ENCODE measurements at regions not wholly inside any gene's neighbourhood (a gene's known extent, or its start where the extent isn't known, plus 50 kb on each side); places are given as distances from the start of the nearest gene placed in this dataset.

GRCh38 chr6:14918200-14918907 lies 327.5 kb upstream of the JARID2 start:
- no peak for DNase-seq (ENCODE audit: missing footprints)
- intact Hi-C loops (cut with DNase I), result no loop called here
- no peak for ATAC-seq

GRCh38 chr6:14919038-14919670 lies 326.7 kb upstream of the JARID2 start:
- intact Hi-C loops (cut with DNase I), result no loop called here
- ATAC-seq, result no peak
- DNase-seq (ENCODE audit: missing footprints), result no peak

- DNase-seq (ENCODE audit: missing footprints) (no peak), ATAC-seq (no peak)
- intact Hi-C loops (cut with DNase I), result no loop called here
These were observed 325.6 kb upstream of the JARID2 start for GRCh38 chr6:14920276-14920675.

- DNase-seq (ENCODE audit: missing footprints) (peak; percentile 87), ATAC-seq (peak; percentile 80)
- intact Hi-C loops (cut with DNase I), result no loop called here
These were observed 324.7 kb upstream of the JARID2 start for GRCh38 chr6:14921170-14921569.

GRCh38 chr6:14921878-14922671 lies 323.8 kb upstream of the JARID2 start:
- peak; percentile 60 for ATAC-seq
- intact Hi-C loops (cut with DNase I), result no loop called here
- DNase-seq (ENCODE audit: missing footprints), result no peak

- no peak for DNase-seq (ENCODE audit: missing footprints)
- no peak for ATAC-seq
- intact Hi-C loops (cut with DNase I), result no loop called here
These were observed 323.0 kb upstream of the JARID2 start for GRCh38 chr6:14922706-14923460.

GRCh38 chr6:14924126-14925024 lies 321.5 kb upstream of the JARID2 start:
- DNase-seq (ENCODE audit: missing footprints) (no peak), ATAC-seq (no peak)
- intact Hi-C loops (cut with DNase I), result no loop called here

GRCh38 chr6:14925025-14925698 lies 320.7 kb upstream of the JARID2 start:
- ATAC-seq (no peak), DNase-seq (ENCODE audit: missing footprints) (no peak)
- intact Hi-C loops (cut with DNase I), result no loop called here

- no peak for DNase-seq (ENCODE audit: missing footprints)
- intact Hi-C loops (cut with DNase I), result no loop called here
These were observed 320.2 kb upstream of the JARID2 start for GRCh38 chr6:14925699-14926026.

GRCh38 chr6:14927398-14927797 lies 318.5 kb upstream of the JARID2 start:
- no peak for DNase-seq (ENCODE audit: missing footprints)
- ATAC-seq, result peak; percentile 55
- intact Hi-C loops (cut with DNase I), result no loop called here

More at GRCh38 chr6:14925699-14926026, 320.2 kb upstream of the JARID2 start:
- ATAC-seq, result no peak

- intact Hi-C loops (cut with DNase I), result no loop called here
- DNase-seq (ENCODE audit: missing footprints) (no peak), ATAC-seq (no peak)
These were observed 316.6 kb upstream of the JARID2 start for GRCh38 chr6:14929291-14929690.

- intact Hi-C loops (cut with DNase I), result no loop called here
- no peak for DNase-seq (ENCODE audit: missing footprints)
- ATAC-seq, result no peak
These were observed 315.4 kb upstream of the JARID2 start for GRCh38 chr6:14930366-14930989.

GRCh38 chr6:14932485-14933182 lies 313.2 kb upstream of the JARID2 start:
- intact Hi-C loops (cut with DNase I), result no loop called here
- ATAC-seq, result no peak

GRCh38 chr6:14933183-14933544 lies 312.7 kb upstream of the JARID2 start:
- intact Hi-C loops (cut with DNase I), result no loop called here
- no peak for DNase-seq (ENCODE audit: missing footprints)
- no peak for ATAC-seq

More at GRCh38 chr6:14932485-14933182, 313.2 kb upstream of the JARID2 start:
- DNase-seq (ENCODE audit: missing footprints), result no peak

GRCh38 chr6:14934013-14934412 lies 311.9 kb upstream of the JARID2 start:
- intact Hi-C loops (cut with DNase I), result no loop called here
- ATAC-seq (no peak), DNase-seq (ENCODE audit: missing footprints) (no peak)

- intact Hi-C loops (cut with DNase I), result no loop called here
- ATAC-seq (no peak), DNase-seq (ENCODE audit: missing footprints) (no peak)
These were observed 311.0 kb upstream of the JARID2 start for GRCh38 chr6:14934844-14935243.

- no peak for DNase-seq (ENCODE audit: missing footprints)
- intact Hi-C loops (cut with DNase I), result no loop called here
- ATAC-seq, result no peak
These were observed 309.0 kb upstream of the JARID2 start for GRCh38 chr6:14936861-14937260.
